ENCODE measurements at regions not wholly inside any gene's neighbourhood (a gene's known extent, or its start where the extent isn't known, plus 50 kb on each side); places are given as distances from the start of the nearest gene placed in this dataset.

GRCh38 chr17:72212041-72212440 is 91.2 kb downstream of the SOX9 start:
- no peak for DNase-seq

- no peak for DNase-seq
Observed at GRCh38 chr17:72215490-72215889, 94.7 kb downstream of the SOX9 start.

GRCh38 chr17:72215928-72216327 is 95.1 kb downstream of the SOX9 start:
- no peak for DNase-seq

GRCh38 chr17:72219137-72219823 is 98.5 kb downstream of the SOX9 start:
- no peak for DNase-seq

- no peak for DNase-seq
Observed at GRCh38 chr17:72219824-72220493, 99.1 kb downstream of the SOX9 start.

- no peak for DNase-seq
Observed at GRCh38 chr17:72222661-72223380, 102.0 kb downstream of the SOX9 start.

GRCh38 chr17:72223866-72224291 is 103.1 kb downstream of the SOX9 start:
- DNase-seq, result no peak

GRCh38 chr17:72226322-72226721 is 105.5 kb downstream of the SOX9 start:
- no peak for DNase-seq

- DNase-seq, result no peak
Observed at GRCh38 chr17:72233986-72234385, 113.2 kb downstream of the SOX9 start.

- no peak for DNase-seq
Observed at GRCh38 chr17:72234985-72235384, 114.2 kb downstream of the SOX9 start.

- peak; percentile 49 for DNase-seq
Observed at GRCh38 chr17:72236980-72237633, 116.3 kb downstream of the SOX9 start.

- no peak for DNase-seq
Observed at GRCh38 chr17:72238157-72238673, 117.4 kb downstream of the SOX9 start.

- no peak for DNase-seq
Observed at GRCh38 chr17:72239548-72239947, 118.7 kb downstream of the SOX9 start.

GRCh38 chr17:72240333-72240732 is 119.5 kb downstream of the SOX9 start:
- DNase-seq, result no peak

- no peak for DNase-seq
Observed at GRCh38 chr17:72244494-72244893, 123.7 kb downstream of the SOX9 start.

GRCh38 chr17:72244956-72245355 is 124.1 kb downstream of the SOX9 start:
- DNase-seq, result no peak

- DNase-seq, result no peak
Observed at GRCh38 chr17:72249441-72249840, 128.6 kb downstream of the SOX9 start.

GRCh38 chr17:72250206-72250605 is 129.4 kb downstream of the SOX9 start:
- DNase-seq, result no peak

- no peak for DNase-seq
Observed at GRCh38 chr17:72253597-72253996, 132.8 kb downstream of the SOX9 start.

- DNase-seq, result no peak
Observed at GRCh38 chr17:72254808-72255449, 134.1 kb downstream of the SOX9 start.

GRCh38 chr17:72255481-72255880 is 134.7 kb downstream of the SOX9 start:
- DNase-seq, result no peak

- DNase-seq, result no peak
Observed at GRCh38 chr17:72258711-72259110, 137.9 kb downstream of the SOX9 start.

- DNase-seq, result no peak
Observed at GRCh38 chr17:72259922-72260321, 139.1 kb downstream of the SOX9 start.

Measured in NCI-H1092 treated with DMSO at 0.1 percent for 48 hours (cell line).